ENCODE measurements at regions not wholly inside any gene's neighbourhood (a gene's known extent, or its start where the extent isn't known, plus 50 kb on each side); places are given as distances from the start of the nearest gene placed in this dataset.

DNA sequence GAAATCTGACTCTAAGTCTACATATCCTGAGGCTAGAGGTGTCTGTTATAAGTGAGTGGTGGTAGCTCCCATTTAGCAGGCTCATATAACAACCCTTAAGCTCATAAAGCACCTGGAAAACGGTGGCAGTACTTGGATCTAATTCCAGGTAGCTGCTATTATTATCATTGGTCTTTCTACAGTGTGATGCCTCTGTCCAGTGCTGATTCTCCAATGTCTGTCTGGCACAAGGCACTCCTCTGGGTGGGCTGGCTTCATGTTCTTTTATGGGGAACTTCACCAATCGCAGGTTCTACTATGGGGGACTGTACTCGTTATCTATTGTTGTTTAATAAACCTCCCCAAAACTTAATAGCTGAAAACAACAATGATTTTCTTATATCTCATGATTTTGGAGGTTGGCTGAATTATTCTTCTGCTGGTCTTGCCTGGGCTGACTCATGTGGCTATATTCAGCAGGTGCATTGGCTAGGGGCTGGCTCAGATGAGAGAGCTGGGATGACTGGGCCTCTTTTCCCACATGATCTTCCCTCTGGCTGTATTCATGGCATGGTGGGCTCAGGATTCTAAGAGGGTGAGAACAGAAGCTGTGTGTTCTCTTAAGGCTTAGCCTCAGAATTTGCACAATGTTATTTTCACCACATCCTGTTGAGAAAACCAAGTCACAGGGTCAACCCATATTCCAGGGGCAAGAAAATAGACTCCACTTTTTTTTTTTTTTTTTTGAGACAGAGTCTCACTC, 93.0 kb upstream of the PCGF5 start:
- H3K4me3 ChIP-seq (ENCODE audit: low read depth, low read length): no peak overlapping the region

DNA sequence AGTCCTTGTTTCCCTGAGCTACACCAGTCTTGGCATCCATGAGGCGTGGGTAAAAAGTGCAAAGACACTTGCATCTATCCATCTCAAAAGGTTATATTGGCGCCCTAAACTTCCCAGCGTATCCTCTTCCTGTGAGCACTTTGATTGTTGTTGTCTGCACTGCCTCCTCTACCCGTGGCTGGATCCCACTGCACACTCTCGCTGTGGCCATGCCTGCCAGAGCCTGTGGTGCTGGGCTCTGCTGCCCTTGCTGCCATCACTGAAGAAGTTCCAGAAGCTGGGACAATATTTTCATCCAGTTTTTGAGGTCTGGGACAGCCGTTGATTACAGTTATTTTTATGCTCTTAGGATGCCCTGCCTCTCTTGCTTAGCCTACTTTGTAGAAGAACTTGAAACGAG, 85.3 kb upstream of the PCGF5 start:
- no peak overlapping the region for H3K4me3 ChIP-seq (ENCODE audit: low read depth, low read length)

DNA sequence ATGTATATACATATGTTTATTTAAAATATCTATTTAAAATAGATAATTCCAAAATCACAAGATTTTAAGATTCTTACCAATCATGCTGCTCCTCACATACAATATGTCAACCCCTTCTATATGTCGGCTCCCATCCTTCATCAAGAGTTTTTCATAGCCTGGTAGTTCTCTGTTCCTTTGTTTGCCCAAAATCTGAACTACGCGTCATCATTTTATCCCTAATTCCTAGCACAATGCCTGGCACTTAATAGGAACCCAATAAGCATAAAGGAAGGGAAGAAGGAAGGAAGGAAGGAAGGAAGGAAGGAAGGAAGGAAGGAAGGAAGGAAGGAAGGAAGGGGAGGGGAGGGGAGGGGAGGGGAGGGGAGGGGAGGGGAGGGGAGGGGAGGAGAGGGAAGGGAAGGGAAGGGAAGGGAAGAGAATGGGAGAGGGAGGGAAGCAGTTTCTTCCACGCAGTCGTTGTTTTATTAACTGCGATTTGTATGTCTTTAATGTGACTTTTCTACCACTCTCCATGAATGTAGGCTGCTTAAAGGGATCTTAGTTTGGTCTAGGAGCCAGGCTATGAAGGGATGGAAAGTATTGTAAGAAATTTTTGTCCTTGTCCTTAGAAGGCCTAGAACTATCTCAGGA, 83.3 kb upstream of the PCGF5 start:
- no peak overlapping the region for H3K4me3 ChIP-seq (ENCODE audit: low read depth, low read length)

DNA sequence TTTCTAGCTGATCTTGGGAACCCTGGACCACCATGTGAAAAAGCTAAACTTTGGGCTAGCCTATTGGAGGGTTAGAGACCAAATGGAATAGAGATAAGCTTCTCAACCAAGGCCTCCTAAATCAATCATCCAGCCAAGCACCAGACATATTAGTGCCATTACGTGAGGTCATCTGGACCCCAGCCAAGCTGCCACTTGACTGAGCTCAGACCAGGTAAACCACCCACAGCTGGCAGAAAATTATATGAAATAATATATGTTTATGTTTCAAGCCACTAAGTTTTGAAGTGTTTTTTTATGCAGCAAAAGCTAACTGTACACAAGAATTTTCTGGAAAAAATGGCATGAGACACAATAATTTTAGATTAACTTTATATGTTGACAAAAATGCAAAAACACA, 82.6 kb upstream of the PCGF5 start:
- no peak overlapping the region for H3K4me3 ChIP-seq (ENCODE audit: low read depth, low read length)

GRCh38 chr10:91140995-91141549, 79.4 kb upstream of the PCGF5 start:
- no peak overlapping the region for H3K4me3 ChIP-seq (ENCODE audit: low read depth, low read length)

DNA sequence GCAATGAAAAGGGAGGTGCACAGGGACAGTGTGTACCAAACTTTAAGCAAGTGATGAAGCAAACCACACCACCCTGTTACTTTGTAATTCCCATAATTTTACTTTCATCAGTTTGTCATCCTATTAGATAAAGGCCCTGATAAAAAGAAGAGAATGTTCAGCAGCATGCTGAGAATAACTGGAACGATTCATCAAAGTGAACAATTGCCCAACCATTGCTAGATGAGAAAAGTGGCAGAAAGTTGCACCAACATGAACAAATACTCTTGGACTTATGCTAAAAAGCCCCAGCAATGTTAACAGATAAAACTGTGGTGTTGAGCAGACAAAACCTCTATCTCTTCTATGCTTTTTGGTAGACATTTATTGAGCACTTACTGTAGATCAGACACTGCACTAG, 75.5 kb upstream of the PCGF5 start:
- H3K4me3 ChIP-seq (ENCODE audit: low read depth, low read length): no peak overlapping the region

GRCh38 chr10:91146146-91146545, 74.3 kb upstream of the PCGF5 start:
- H3K4me3 ChIP-seq (ENCODE audit: low read depth, low read length): no peak overlapping the region

GRCh38 chr10:91149550-91149949, 70.9 kb upstream of the PCGF5 start:
- no peak overlapping the region for H3K4me3 ChIP-seq (ENCODE audit: low read depth, low read length)

GRCh38 chr10:91150631-91151030, 69.8 kb upstream of the PCGF5 start:
- no peak overlapping the region for H3K4me3 ChIP-seq (ENCODE audit: low read depth, low read length)

DNA sequence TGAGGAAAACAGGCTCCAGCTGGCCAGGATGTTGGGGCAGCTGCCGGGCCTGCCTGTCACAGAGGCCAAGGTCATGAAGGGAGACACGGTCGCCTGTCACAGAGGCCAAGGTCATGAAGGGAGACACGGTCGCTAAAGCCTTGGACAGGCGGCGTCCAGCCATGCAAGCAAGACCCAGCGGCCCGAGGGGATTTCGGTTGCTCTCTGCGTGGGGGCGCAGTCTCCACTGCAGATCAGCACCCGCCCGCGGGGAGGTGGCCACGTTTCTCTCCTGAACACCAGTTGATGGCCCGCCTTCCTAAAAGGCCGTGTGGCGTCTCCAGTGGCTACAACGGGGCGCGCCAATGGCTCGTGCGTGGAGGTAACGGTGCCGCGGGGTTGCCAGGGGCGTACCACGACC, 67.0 kb upstream of the PCGF5 start:
- no peak overlapping the region for H3K4me3 ChIP-seq (ENCODE audit: low read depth, low read length)

DNA sequence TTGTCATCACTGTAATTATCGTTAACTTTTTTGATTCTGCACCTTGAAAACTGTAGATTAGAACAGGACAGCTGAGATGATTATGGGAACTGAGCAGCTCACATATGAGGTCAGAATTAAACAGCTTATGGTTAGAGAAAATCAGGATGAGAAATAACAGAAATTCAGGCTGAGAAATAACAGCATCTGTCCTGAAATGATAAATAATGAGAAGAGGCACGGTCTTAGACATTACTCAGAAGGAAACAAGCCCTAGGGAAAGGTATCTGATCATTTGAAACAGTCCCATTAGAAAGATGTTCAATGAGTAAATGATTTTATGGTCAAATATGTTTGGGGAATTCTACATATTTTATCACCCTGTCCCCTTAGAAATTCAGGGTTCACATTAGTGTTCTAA, 65.6 kb upstream of the PCGF5 start:
- no peak overlapping the region for H3K4me3 ChIP-seq (ENCODE audit: low read depth, low read length)

DNA sequence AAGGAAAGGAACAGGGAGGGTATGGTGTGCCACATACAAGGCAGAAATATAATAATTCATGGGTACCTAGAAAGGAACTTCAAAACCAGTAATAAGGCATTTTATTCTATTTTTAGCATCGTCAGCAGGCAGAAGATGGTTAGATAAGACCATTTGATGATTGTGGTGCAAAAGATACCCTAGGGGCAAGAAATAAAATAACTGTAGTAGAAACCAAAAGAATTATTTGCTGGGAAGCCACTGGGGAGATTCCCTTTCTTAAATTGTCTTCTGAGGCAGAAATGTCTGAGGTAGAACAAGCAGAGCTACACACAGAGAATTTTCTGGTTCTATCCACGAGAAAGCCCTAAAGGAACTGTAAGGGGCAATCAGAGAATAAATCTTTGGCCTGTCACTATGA, 64.3 kb upstream of the PCGF5 start:
- H3K4me3 ChIP-seq (ENCODE audit: low read depth, low read length): no peak overlapping the region

DNA sequence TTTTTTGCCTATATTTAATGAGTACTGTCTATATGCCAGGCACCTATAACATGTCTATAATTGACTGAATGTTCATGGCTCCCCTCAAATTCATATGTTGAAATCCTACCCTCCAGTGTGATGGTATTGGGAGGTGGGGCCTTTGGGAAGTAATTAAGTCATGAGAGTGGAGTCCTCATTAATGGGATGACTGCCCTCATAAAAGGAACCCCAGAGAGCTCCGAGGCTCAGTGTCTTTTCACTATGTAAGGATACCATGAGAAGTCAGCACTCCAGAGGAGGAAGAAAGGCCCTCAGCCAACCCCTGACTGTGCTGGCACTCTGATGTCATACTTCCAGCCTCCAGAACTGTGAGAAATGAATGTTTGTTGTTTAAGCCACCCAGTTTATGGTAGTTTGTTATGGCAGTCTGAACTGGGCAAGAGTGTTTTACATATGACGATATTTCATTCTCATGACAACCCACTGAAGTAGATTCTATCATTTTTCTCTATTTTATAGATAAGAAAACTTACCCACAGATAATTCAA, 61.1 kb upstream of the PCGF5 start:
- no peak overlapping the region for H3K4me3 ChIP-seq (ENCODE audit: low read depth, low read length)

- peak overlapping the region; percentile 18 for H3K4me3 ChIP-seq (ENCODE audit: low read depth, low read length)
Observed at GRCh38 chr10:91162050-91162494, 58.4 kb upstream of the PCGF5 start.

GRCh38 chr10:91162495-91163268, 57.8 kb upstream of the PCGF5 start:
- peak overlapping the region; percentile 56 for H3K4me3 ChIP-seq (ENCODE audit: low read depth, low read length)

GRCh38 chr10:91163269-91163868, 57.1 kb upstream of the PCGF5 start:
- H3K4me3 ChIP-seq (ENCODE audit: low read depth, low read length): peak overlapping the region; percentile 56

- H3K4me3 ChIP-seq (ENCODE audit: low read depth, low read length): peak overlapping the region; percentile 56
Observed at GRCh38 chr10:91163869-91164474, 56.5 kb upstream of the PCGF5 start.

GRCh38 chr10:91164520-91165065, 55.9 kb upstream of the PCGF5 start:
- H3K4me3 ChIP-seq (ENCODE audit: low read depth, low read length): no peak overlapping the region

DNA sequence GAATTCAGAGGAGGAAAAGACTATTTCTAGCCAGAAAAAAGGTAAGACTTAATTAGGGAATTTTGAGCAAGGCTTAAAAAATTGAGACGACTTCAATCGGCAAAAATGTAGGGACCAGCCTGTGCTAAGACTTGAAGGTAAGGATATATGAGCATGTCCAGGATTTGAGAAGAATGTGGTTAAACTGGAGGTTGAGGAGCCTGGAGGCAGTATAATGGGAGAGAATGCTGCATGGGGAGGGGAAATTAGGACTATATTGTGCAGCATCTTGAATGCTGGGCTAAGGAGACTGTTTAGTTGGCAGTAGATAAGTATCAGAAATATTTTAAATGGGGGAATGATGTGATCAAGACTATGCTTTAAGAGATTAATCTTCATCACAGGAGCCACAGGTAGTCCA, 53.1 kb upstream of the PCGF5 start:
- no peak overlapping the region for H3K4me3 ChIP-seq (ENCODE audit: low read depth, low read length)

DNA sequence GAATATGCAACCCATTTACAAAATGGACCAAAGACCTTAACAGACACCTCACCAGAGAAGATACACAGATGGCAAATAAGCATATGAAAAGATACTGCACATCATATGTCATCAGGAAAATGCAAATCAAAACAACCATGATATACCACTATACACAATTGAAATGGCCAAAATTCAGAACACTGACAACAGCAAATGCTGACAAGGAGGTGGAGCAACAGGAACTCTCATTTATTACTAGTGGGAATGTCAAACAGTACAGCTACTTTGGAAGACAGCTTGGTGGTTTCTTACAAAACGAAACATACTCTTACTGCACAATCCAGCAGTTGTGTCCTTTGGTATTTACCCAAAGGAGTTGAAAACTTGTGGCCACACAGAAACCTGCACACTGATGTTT, 50.0 kb upstream of the PCGF5 start:
- H3K4me3 ChIP-seq (ENCODE audit: low read depth, low read length): no peak overlapping the region

Measured in iPS-11a (cell line).